SK-N-MC (cell line): ENCODE measurements at regions not wholly inside any gene's neighbourhood (a gene's known extent, or its start where the extent isn't known, plus 50 kb on each side); places are given as distances from the start of the nearest gene placed in this dataset.

Experiments
- DNase-seq: peaks from one replicate; pipeline ENCODE4 v3.0.0-alpha.2; 2011; ENCODE audit warnings: low read depth, low spot score
- H3K27ac ChIP-seq: fragments of 200-600 bp; sonication (generic); 2 replicates; pipeline ENCODE4 v1.5.1; 2016; ENCODE audit warnings: mixed run types
- H3K36me3 ChIP-seq: fragments of 200-600 bp; sonication (generic); 2 replicates; pipeline ENCODE4 v1.6.1; 2017; ENCODE audit warnings: antibody characterized with exemption, low read length, mixed read lengths; ENCODE audit not compliant: insufficient read depth
- H3K4me3 ChIP-seq: fragments of 200-600 bp; sonication (generic); 2 replicates; pipeline ENCODE4 v1.5.1; 2016
- H3K9ac ChIP-seq: fragments of 200-600 bp; sonication (generic); 2 replicates; pipeline ENCODE4 v1.8.0; 2017; ENCODE audit warnings: mixed run types, mixed read lengths; ENCODE audit not compliant: insufficient read length
- H3K9me3 ChIP-seq: fragments of 200-600 bp; sonication (generic); 2 replicates; pipeline ENCODE4 v1.6.1; 2017; ENCODE audit warnings: low read depth, mild to moderate bottlenecking, antibody characterized with exemption, low read length, moderate library complexity, mixed read lengths
- EZH2 ChIP-seq: fragments of 200-600 bp; sonication (generic); IDR thresholded peaks from one replicate; pipeline ENCODE4 v1.6.1; 2017; ENCODE audit warnings: antibody characterized with exemption
- FOXP2 ChIP-seq: optimal IDR thresholded peaks from 2 replicates; pipeline ENCODE3; 2011; ENCODE audit warnings: mild to moderate bottlenecking, moderate library complexity; ENCODE audit not compliant: insufficient read depth; ENCODE audit errors: extremely low read length, control extremely low read depth
- POLR2AphosphoS5 ChIP-seq: IDR thresholded peaks from 2 replicates; pipeline ENCODE4 v1.6.1; 2012; ENCODE audit warnings: mild to moderate bottlenecking, low read depth, low read length, borderline replicate concordance

GRCh38 chr6:99104218-99104617, 156.5 kb upstream of the FBXL4 start:
- Histone ChIP-seq H3K4me3 (no peak overlapping the region), H3K27ac (no peak overlapping the region), H3K9ac (no peak overlapping the region), H3K36me3 (no peaks in the 10 kb centered on the region), H3K9me3 (no peaks in the 10 kb centered on the region)
- TF ChIP-seq POLR2AphosphoS5 (no peak), FOXP2 (no peak), EZH2 (no peak)
- no peak for DNase-seq

GRCh38 chr6:99099243-99099642, 151.5 kb upstream of the FBXL4 start:
- no peak for TF ChIP-seq FOXP2
- no peak for TF ChIP-seq POLR2AphosphoS5
- TF ChIP-seq EZH2 = no peak
- H3K9ac ChIP-seq = no peak overlapping the region
- H3K4me3 ChIP-seq = no peak overlapping the region
- H3K27ac ChIP-seq = no peak overlapping the region
- H3K36me3 ChIP-seq = no peaks in the 10 kb centered on the region
- no peak for DNase-seq
- no peaks in the 10 kb centered on the region for H3K9me3 ChIP-seq

GRCh38 chr6:99096170-99096569, 148.4 kb upstream of the FBXL4 start:
- Histone ChIP-seq H3K27ac (no peak overlapping the region), H3K9me3 (no peaks in the 10 kb centered on the region), H3K36me3 (no peaks in the 10 kb centered on the region), H3K9ac (no peak overlapping the region), H3K4me3 (no peak overlapping the region)
- no peak for DNase-seq
- TF ChIP-seq POLR2AphosphoS5 (no peak), FOXP2 (no peak), EZH2 (no peak)

GRCh38 chr6:99093456-99094190, 145.9 kb upstream of the FBXL4 start:
- no peak for DNase-seq
- Histone ChIP-seq H3K9ac (no peak overlapping the region), H3K27ac (no peak overlapping the region), H3K9me3 (no peaks in the 10 kb centered on the region), H3K4me3 (no peak overlapping the region), H3K36me3 (no peaks in the 10 kb centered on the region)
- TF ChIP-seq EZH2 (no peak), FOXP2 (no peak), POLR2AphosphoS5 (no peak)

- no peak overlapping the region for H3K9ac ChIP-seq
- H3K36me3 ChIP-seq = no peaks in the 10 kb centered on the region
- DNase-seq = no peak
- no peaks in the 10 kb centered on the region for H3K9me3 ChIP-seq
- H3K27ac ChIP-seq = no peak overlapping the region
- TF ChIP-seq POLR2AphosphoS5 (no peak), FOXP2 (no peak), EZH2 (no peak)
- H3K4me3 ChIP-seq = no peak overlapping the region
Measured at GRCh38 chr6:99092461-99092860, 144.7 kb upstream of the FBXL4 start.

- H3K36me3 ChIP-seq = no peaks in the 10 kb centered on the region
- no peaks in the 10 kb centered on the region for H3K9me3 ChIP-seq
- no peak for DNase-seq
- no peak overlapping the region for H3K4me3 ChIP-seq
- TF ChIP-seq POLR2AphosphoS5 = no peak
- no peak for TF ChIP-seq EZH2
- TF ChIP-seq FOXP2 = no peak
- H3K9ac ChIP-seq = no peak overlapping the region
- no peak overlapping the region for H3K27ac ChIP-seq
Measured at GRCh38 chr6:99091985-99092384, 144.2 kb upstream of the FBXL4 start.

- Histone ChIP-seq H3K27ac (no peak overlapping the region), H3K36me3 (no peaks in the 10 kb centered on the region), H3K9me3 (no peaks in the 10 kb centered on the region), H3K4me3 (no peak overlapping the region), H3K9ac (no peak overlapping the region)
- no peak for DNase-seq
- TF ChIP-seq POLR2AphosphoS5 = no peak
- no peak for TF ChIP-seq FOXP2
- TF ChIP-seq EZH2 = no peak
Measured at GRCh38 chr6:99080191-99080590, 132.4 kb upstream of the FBXL4 start.

GRCh38 chr6:99079058-99079457, 131.3 kb upstream of the FBXL4 start:
- TF ChIP-seq EZH2 (no peak), POLR2AphosphoS5 (no peak), FOXP2 (no peak)
- no peak for DNase-seq
- H3K9ac ChIP-seq = no peak overlapping the region

GRCh38 chr6:99073223-99073622, 125.5 kb upstream of the FBXL4 start:
- DNase-seq = no peak
- no peak overlapping the region for H3K27ac ChIP-seq
- TF ChIP-seq EZH2 (no peak), FOXP2 (no peak), POLR2AphosphoS5 (no peak)
- no peaks in the 10 kb centered on the region for H3K9me3 ChIP-seq
- no peaks in the 10 kb centered on the region for H3K36me3 ChIP-seq
- no peak overlapping the region for H3K9ac ChIP-seq
- H3K4me3 ChIP-seq = no peak overlapping the region

More at GRCh38 chr6:99079058-99079457, 131.3 kb upstream of the FBXL4 start:
- no peaks in the 10 kb centered on the region for H3K36me3 ChIP-seq
- H3K9me3 ChIP-seq = no peaks in the 10 kb centered on the region
- no peak overlapping the region for H3K27ac ChIP-seq
- H3K4me3 ChIP-seq = no peak overlapping the region
